Colonic mucosa (tissue), 4 donors: ENCODE measurements at regions not wholly inside any gene's neighbourhood (a gene's known extent, or its start where the extent isn't known, plus 50 kb on each side); places are given as distances from the start of the nearest gene placed in this dataset.

Source experiments
- DNase-seq: peaks from one replicate; pipeline ENCODE4 v3.0.0-alpha.2; 2020
- H3K27ac ChIP-seq: fragments of 200-600 bp; one replicate; pipeline ENCODE4 v1.8.0; 2021
- H3K27me3 ChIP-seq: fragments of 200-600 bp; one replicate; pipeline ENCODE4 v1.8.0; 2021
- H3K36me3 ChIP-seq: fragments of 200-600 bp; one replicate; pipeline ENCODE4 v1.8.0; 2021
- H3K4me1 ChIP-seq: fragments of 200-600 bp; one replicate; pipeline ENCODE4 v1.8.0; 2021; ENCODE audit warnings: mild to moderate bottlenecking
- H3K4me3 ChIP-seq: fragments of 200-600 bp; one replicate; pipeline ENCODE4 v1.8.0; 2021
- H3K9ac ChIP-seq, 2 donors: one replicate each; pipeline ENCODE4 v1.7.0; 2013; ENCODE audit warnings: control low read depth in 2 of 2, low read depth in 2 of 2, low read length in 2 of 2
- H3K9me3 ChIP-seq: fragments of 200-600 bp; one replicate; pipeline ENCODE4 v1.8.0; 2021
- intact Hi-C: fragments of 100-400 bp; cut with DNase I; formaldehyde crosslinking; loops from one replicate; pipeline ENCODE4 v1.14.1; 2022
- TF ChIP-seq, protein P1 (sequence below): fragments of 200-600 bp; IDR thresholded peaks from one replicate; pipeline ENCODE4 v1.8.0; 2022; ENCODE audit warnings: antibody characterized with exemption, mild to moderate bottlenecking
- donor health status: healthy.
- donor health status: DM: no; HTN: no; CAD: no.
- donor health status: DM: no; HTN: no; CAD: no.

DNA sequence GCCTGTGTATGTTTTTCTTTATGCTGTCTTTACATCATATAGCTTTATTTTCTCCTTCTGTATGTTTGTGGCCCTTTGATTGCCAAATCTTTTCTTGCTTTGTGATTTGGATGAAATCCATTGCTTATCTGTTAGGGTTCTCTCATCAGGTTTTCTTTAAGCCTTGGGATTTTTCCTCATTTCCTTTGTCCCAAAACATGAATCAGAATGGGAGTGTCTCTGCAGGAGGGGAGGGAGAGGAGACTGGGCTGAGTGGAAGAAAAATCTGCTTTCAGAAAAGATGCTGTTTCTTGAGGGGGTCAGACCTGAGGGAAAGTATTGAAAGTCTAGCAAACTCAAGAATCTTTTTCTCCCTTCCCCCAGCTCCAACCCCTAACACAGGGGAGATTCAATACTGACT is 758.0 kb upstream of the MMS22L start:
- Histone ChIP-seq H3K27me3 (no peaks in the 10 kb centered on the region), H3K4me3 (no peak overlapping the region), H3K9me3 (no peaks in the 10 kb centered on the region), H3K36me3 (no peaks in the 10 kb centered on the region), H3K9ac (no peak overlapping the region), H3K4me1 (no peaks in the 10 kb centered on the region), H3K27ac (no peak overlapping the region)
- no peak for DNase-seq
- intact Hi-C loops, result no loop called here
- TF ChIP-seq, protein P1, sequence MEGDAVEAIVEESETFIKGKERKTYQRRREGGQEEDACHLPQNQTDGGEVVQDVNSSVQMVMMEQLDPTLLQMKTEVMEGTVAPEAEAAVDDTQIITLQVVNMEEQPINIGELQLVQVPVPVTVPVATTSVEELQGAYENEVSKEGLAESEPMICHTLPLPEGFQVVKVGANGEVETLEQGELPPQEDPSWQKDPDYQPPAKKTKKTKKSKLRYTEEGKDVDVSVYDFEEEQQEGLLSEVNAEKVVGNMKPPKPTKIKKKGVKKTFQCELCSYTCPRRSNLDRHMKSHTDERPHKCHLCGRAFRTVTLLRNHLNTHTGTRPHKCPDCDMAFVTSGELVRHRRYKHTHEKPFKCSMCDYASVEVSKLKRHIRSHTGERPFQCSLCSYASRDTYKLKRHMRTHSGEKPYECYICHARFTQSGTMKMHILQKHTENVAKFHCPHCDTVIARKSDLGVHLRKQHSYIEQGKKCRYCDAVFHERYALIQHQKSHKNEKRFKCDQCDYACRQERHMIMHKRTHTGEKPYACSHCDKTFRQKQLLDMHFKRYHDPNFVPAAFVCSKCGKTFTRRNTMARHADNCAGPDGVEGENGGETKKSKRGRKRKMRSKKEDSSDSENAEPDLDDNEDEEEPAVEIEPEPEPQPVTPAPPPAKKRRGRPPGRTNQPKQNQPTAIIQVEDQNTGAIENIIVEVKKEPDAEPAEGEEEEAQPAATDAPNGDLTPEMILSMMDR, result no peak

DNA sequence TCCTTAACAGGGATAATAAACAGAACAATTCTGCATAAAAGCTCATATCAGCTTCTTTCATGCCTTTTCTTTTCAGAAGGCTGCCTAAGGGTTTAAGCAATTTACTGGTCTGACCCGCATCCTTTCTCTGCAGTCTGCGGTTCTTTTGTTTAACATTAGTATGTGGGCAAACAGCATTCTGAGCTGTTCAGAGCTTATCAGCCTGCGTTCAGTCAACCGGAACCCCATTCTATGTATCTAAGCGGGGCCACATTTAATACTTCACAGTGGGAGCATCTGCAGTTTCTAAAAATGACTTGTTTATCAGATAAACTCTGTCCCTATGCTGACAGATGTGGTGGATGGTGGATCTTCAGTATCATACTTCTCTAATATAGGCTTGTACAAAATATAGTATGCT is 758.9 kb upstream of the MMS22L start:
- TF ChIP-seq, protein P1, result no peak
- Histone ChIP-seq H3K27me3 (no peaks in the 10 kb centered on the region), H3K9me3 (no peaks in the 10 kb centered on the region), H3K27ac (no peak overlapping the region), H3K4me3 (no peak overlapping the region), H3K9ac (no peak overlapping the region), H3K36me3 (no peaks in the 10 kb centered on the region), H3K4me1 (no peaks in the 10 kb centered on the region)
- no peak for DNase-seq
- intact Hi-C loops, result no loop called here

DNA sequence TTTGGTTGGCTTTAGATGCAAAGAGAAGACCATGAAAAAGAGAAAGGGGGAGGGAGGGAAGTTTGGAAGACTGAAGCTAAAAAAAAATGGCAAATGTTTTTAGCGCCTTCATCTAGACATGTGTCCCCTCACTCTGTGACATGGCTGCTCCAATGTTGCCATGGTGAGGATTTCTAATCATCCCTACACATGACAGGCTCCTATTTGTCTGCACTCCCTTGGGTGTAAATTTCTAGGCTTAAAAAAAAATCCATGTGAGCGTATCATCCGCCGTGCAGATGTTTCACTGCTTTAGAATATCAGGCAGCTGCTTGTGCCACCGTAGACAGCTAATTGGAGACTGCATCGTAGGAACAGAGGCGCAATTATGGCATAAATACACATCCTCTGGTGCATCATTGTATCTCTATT is 761.1 kb upstream of the MMS22L start:
- H3K4me3 ChIP-seq, result no peak overlapping the region
- H3K36me3 ChIP-seq, result no peaks in the 10 kb centered on the region
- TF ChIP-seq, protein P1, result no peak
- H3K27me3 ChIP-seq, result no peaks in the 10 kb centered on the region
- no peaks in the 10 kb centered on the region for H3K9me3 ChIP-seq
- H3K9ac ChIP-seq, result no peak overlapping the region
- H3K4me1 ChIP-seq, result no peaks in the 10 kb centered on the region
- H3K27ac ChIP-seq, result no peak overlapping the region
- no peak for DNase-seq
- intact Hi-C loops, result no loop called here

DNA sequence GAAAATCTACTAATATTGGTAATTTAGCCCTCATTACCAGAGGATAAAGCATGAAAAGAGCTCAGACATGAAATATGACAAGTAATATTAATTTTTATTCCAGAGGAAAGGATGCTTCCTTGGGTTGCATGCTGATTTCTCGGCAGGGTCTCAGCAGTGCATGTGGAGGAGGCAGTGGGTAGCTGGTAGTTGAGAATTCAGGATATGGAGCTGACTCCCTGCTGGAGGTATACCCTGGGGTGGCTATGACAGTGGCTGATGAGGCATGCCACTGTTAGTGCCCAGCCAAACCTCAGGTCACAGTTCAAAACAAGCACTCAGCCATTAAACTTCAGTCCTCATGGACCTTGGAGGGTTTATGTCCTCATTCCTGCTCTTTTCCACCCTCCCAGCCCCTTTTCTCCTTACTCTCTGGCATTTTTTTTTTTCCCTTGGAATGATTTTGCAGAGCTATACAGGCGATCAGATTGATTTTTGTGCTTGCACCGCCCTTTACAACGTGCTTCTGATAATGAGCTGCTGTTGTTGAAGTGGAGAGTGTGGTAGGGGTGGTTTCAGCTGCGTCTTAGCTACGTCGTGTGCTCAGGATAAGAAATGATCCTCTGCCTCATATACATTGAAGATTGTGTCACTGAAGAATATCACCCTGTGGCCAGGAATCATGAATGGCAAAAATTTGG is 761.9 kb upstream of the MMS22L start:
- H3K27ac ChIP-seq, result no peak overlapping the region
- no peak for DNase-seq
- H3K4me1 ChIP-seq, result no peaks in the 10 kb centered on the region
- TF ChIP-seq, protein P1, result no peak
- no peak overlapping the region for H3K9ac ChIP-seq
- H3K36me3 ChIP-seq, result no peaks in the 10 kb centered on the region
- intact Hi-C loops, result no loop called here
- H3K9me3 ChIP-seq, result no peaks in the 10 kb centered on the region
- no peaks in the 10 kb centered on the region for H3K27me3 ChIP-seq
- no peak overlapping the region for H3K4me3 ChIP-seq

DNA sequence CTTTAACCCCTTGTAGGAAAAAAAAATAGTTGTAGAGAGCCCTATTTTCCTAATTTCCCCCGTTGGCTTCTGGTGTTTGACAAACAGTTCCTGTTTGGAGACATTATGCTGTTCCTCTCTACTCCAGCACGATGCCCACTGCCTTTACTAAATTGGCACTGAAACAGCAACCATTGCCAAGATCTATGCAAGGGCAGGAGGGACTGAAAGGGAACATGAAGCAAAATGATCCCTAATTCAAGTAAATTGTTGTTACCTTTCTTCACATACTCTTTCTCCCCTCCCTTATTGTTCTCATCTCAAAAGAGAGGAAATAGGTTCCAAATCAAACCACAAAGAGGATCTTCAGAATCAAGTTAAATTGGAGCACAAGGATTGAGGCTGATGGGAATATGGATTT is 764.1 kb upstream of the MMS22L start:
- Histone ChIP-seq H3K9ac (no peak overlapping the region), H3K27me3 (no peaks in the 10 kb centered on the region), H3K27ac (no peak overlapping the region), H3K36me3 (no peaks in the 10 kb centered on the region), H3K9me3 (no peaks in the 10 kb centered on the region), H3K4me3 (no peak overlapping the region), H3K4me1 (no peaks in the 10 kb centered on the region)
- intact Hi-C loops, result no loop called here
- DNase-seq, result no peak
- TF ChIP-seq, protein P1, result no peak
